Esophagus muscularis mucosa (tissue), 4 donors: ENCODE measurements at regions not wholly inside any gene's neighbourhood (a gene's known extent, or its start where the extent isn't known, plus 50 kb on each side); places are given as distances from the start of the nearest gene placed in this dataset.

Experiments used
- EP300 ChIP-seq: sonication (generic); formaldehyde crosslinking; IDR thresholded peaks from one replicate; pipeline ENCODE4 v1.6.1; 2017; ENCODE audit warnings: antibody characterized with exemption
- POLR2A ChIP-seq: fragments of 450-650 bp; IDR thresholded peaks from one replicate; pipeline ENCODE4 v1.6.1; 2017; ENCODE audit warnings: antibody characterized with exemption, moderate library complexity, mild to moderate bottlenecking, low read depth
- POLR2AphosphoS5 ChIP-seq, 2 donors: sonication (generic); formaldehyde crosslinking; IDR thresholded peaks; one replicate each; pipeline ENCODE4 v1.6.1; 2017; ENCODE audit warnings: antibody characterized with exemption in 2 of 2
- TF ChIP-seq, protein P1 (sequence below), 3 experiments: fragments of 200-600 bp in 2 of 3; fragments of 450-650 bp in 1 of 3; sonication (generic) in 2 of 3; IDR thresholded peaks; one replicate each; pipeline ENCODE4 v1.5.1; 2017 to 2019; ENCODE audit warnings: antibody characterized with exemption in 3 of 3, mild to moderate bottlenecking in 2 of 3, moderate library complexity in 1 of 3

DNA sequence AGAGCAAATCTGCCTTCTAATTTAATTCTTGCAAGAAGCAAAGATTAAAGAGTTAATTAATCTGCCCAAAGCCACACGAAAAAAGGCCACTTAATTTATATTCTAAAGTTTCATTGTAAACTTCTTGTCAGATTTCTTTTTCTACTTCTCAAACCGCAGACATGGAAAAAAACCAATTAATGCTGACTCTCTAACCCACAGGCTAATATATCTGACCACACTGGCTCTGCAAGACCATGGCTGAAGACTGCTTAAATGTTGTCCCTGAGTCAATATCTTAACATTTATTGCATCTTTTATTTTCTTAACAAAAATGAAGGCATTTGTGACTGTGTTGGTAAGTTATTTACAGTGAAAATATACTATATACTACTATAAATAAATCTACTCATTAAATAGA is 234.0 kb upstream of the SP8 start:
- TF ChIP-seq, protein P1, sequence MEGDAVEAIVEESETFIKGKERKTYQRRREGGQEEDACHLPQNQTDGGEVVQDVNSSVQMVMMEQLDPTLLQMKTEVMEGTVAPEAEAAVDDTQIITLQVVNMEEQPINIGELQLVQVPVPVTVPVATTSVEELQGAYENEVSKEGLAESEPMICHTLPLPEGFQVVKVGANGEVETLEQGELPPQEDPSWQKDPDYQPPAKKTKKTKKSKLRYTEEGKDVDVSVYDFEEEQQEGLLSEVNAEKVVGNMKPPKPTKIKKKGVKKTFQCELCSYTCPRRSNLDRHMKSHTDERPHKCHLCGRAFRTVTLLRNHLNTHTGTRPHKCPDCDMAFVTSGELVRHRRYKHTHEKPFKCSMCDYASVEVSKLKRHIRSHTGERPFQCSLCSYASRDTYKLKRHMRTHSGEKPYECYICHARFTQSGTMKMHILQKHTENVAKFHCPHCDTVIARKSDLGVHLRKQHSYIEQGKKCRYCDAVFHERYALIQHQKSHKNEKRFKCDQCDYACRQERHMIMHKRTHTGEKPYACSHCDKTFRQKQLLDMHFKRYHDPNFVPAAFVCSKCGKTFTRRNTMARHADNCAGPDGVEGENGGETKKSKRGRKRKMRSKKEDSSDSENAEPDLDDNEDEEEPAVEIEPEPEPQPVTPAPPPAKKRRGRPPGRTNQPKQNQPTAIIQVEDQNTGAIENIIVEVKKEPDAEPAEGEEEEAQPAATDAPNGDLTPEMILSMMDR (IDR thresholded peaks at IDR 0.05) = no peak
- TF ChIP-seq POLR2A (no peak), POLR2AphosphoS5 (IDR thresholded peaks at IDR 0.05) (no peak), EP300 (no peak)
